ENCODE measurements at regions not wholly inside any gene's neighbourhood (a gene's known extent, or its start where the extent isn't known, plus 50 kb on each side); places are given as distances from the start of the nearest gene placed in this dataset.

DNA sequence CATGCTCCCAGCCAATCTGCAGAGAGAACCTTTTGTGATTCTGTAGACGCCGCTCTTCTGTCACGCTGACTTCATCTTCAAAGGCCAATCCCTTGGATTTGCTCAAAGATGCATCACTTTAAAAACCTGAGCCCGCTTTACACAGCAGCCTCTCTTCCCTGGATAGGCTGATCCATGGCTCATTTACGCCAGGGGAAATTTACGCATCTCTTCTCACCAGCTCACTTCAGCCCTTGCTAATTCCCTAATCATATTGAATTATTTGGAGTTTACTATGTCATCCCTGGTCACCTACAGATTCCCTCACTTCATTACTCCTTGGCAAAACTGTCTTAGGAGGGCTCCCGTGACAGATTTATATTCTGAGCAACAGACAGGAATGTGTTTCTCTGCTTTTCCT, 256.2 kb downstream of the EN1 start:
- DNase-seq (ENCODE audit: low read depth in 4 of 6, low spot score in 6 of 6) = peak in 1 of 6 donors; percentile 48
- Histone ChIP-seq H3K4me3 (ENCODE audit: low read depth, low read length) (no peak overlapping the region), H3K36me3 (ENCODE audit: control insufficient read depth, insufficient read depth, low read length) (no peaks in the 10 kb centered on the region), H3K27ac (ENCODE audit: low read depth, low read length) (no peak overlapping the region), H3K27me3 (ENCODE audit: control insufficient read depth, insufficient read depth, low read length) (no peaks in the 10 kb centered on the region), H3K9me3 (ENCODE audit: control insufficient read depth, insufficient read depth, low read length) (no peaks in the 10 kb centered on the region), H3K4me1 (ENCODE audit: control insufficient read depth, insufficient read depth, low read length) (no peaks in the 10 kb centered on the region)
- WGBS (ENCODE audit: insufficient coverage) = 88% methylated on average over 6 of the region's 7 CpGs

DNA sequence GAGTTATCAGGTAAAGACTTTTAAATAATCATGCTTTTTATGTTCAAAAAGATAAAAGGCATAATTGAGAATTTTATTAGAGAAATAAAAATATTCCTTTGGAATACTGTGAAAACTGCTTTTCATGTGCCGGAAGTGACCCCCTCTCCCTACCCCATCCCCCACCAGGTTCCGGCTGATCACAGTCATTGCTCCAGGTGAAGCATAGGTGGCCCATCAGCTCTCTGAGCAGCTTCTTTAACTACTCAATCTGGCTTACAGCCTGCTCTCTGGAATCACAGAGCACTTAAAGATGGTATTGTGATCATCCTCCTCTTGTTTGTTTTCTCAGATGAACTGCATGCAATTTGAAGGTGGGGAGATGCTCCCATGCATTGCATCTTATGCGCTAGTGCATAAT, 257.7 kb downstream of the EN1 start:
- Histone ChIP-seq H3K4me3 (ENCODE audit: low read depth, low read length) (no peak overlapping the region), H3K27me3 (ENCODE audit: control insufficient read depth, insufficient read depth, low read length) (no peaks in the 10 kb centered on the region), H3K27ac (ENCODE audit: low read depth, low read length) (no peak overlapping the region), H3K4me1 (ENCODE audit: control insufficient read depth, insufficient read depth, low read length) (no peaks in the 10 kb centered on the region), H3K36me3 (ENCODE audit: control insufficient read depth, insufficient read depth, low read length) (no peaks in the 10 kb centered on the region), H3K9me3 (ENCODE audit: control insufficient read depth, insufficient read depth, low read length) (no peaks in the 10 kb centered on the region)
- WGBS (ENCODE audit: insufficient coverage) = 83% methylated on average over 1 of the region's 3 CpGs
- DNase-seq (ENCODE audit: low read depth in 4 of 6, low spot score in 6 of 6) = peak in 1 of 6 donors; percentile 4

DNA sequence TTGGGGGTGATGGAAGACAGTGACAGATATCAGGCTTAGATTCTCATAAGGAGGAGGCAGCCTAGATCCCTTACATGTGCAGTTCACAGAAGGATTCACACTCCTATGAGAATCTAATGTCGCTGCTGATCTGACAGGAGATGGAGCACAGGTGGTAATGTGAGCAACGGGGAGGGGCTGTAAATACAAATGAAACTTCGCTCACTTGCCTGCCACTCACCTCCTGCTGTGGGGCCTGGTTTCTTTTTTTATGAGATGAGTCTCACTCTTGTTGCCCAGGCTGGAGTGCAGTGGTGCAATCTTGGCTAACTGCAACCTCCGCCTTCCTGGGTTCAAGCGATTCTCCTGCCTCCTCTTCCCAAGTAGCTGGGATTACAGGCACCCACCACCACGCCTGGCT, 258.6 kb downstream of the EN1 start:
- H3K9me3 ChIP-seq (ENCODE audit: control insufficient read depth, insufficient read depth, low read length) = no peaks in the 10 kb centered on the region
- no peak for DNase-seq (ENCODE audit: low read depth in 4 of 6, low spot score in 6 of 6)
- WGBS (ENCODE audit: insufficient coverage) = 96% methylated on average over 4 of the region's 6 CpGs
- H3K4me3 ChIP-seq (ENCODE audit: low read depth, low read length) = no peak overlapping the region
- no peaks in the 10 kb centered on the region for H3K36me3 ChIP-seq (ENCODE audit: control insufficient read depth, insufficient read depth, low read length)
- no peaks in the 10 kb centered on the region for H3K4me1 ChIP-seq (ENCODE audit: control insufficient read depth, insufficient read depth, low read length)
- H3K27ac ChIP-seq (ENCODE audit: low read depth, low read length) = no peak overlapping the region
- H3K27me3 ChIP-seq (ENCODE audit: control insufficient read depth, insufficient read depth, low read length) = no peaks in the 10 kb centered on the region

DNA sequence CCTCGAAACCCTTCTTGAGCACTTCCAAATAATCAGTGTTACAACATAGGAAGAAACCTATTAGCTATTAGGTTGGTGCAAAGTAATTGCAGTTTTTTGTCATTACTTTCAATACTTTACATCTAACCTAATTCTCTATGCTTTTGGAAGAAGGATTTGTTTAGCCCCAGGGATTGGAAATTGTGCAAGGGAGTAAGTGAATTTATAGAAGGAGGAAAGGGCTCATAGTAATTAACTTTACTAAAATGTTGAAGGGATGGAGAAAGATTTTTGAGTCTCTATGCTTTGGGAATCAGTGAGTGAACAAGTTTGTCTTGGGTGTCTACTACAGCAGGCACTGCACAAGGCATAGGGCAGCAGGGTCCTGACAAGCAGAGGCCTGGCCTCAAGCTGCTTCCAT, 261.1 kb downstream of the EN1 start:
- Histone ChIP-seq H3K36me3 (ENCODE audit: control insufficient read depth, insufficient read depth, low read length) (no peaks in the 10 kb centered on the region), H3K4me3 (ENCODE audit: low read depth, low read length) (no peak overlapping the region), H3K27me3 (ENCODE audit: control insufficient read depth, insufficient read depth, low read length) (no peaks in the 10 kb centered on the region), H3K9me3 (ENCODE audit: control insufficient read depth, insufficient read depth, low read length) (no peaks in the 10 kb centered on the region), H3K4me1 (ENCODE audit: control insufficient read depth, insufficient read depth, low read length) (no peaks in the 10 kb centered on the region), H3K27ac (ENCODE audit: low read depth, low read length) (no peak overlapping the region)
- DNase-seq (ENCODE audit: low read depth in 4 of 6, low spot score in 6 of 6) = no peak
- no CpG with 5 or more reads among the region's 1 CpG for WGBS (ENCODE audit: insufficient coverage)

DNA sequence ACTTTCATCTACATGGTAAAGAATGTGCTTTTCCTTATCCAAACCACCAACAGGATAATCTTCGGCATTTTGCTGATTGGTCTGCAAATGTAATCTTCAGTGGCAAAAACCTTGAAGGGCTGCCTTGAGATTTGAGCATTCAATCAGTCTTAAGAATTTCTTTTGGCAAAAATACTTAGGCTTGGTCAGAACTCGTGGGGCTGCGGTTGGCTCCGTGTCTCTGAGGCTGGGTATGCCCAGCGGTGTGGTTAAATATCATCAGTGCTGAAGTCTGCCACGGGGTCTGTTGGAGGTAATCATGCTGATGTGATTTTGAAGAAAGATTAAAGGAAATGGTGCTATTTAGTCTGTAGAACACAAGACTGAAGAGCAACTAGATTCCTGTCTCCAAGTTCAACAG, 262.6 kb downstream of the EN1 start:
- no peaks in the 10 kb centered on the region for H3K36me3 ChIP-seq (ENCODE audit: control insufficient read depth, insufficient read depth, low read length)
- no peak overlapping the region for H3K4me3 ChIP-seq (ENCODE audit: low read depth, low read length)
- no peak for DNase-seq (ENCODE audit: low read depth in 4 of 6, low spot score in 6 of 6)
- H3K4me1 ChIP-seq (ENCODE audit: control insufficient read depth, insufficient read depth, low read length) = no peaks in the 10 kb centered on the region
- WGBS (ENCODE audit: insufficient coverage) = 80% methylated on average over 6 of the region's 6 CpGs
- H3K9me3 ChIP-seq (ENCODE audit: control insufficient read depth, insufficient read depth, low read length) = no peaks in the 10 kb centered on the region
- no peaks in the 10 kb centered on the region for H3K27me3 ChIP-seq (ENCODE audit: control insufficient read depth, insufficient read depth, low read length)
- no peak overlapping the region for H3K27ac ChIP-seq (ENCODE audit: low read depth, low read length)

DNA sequence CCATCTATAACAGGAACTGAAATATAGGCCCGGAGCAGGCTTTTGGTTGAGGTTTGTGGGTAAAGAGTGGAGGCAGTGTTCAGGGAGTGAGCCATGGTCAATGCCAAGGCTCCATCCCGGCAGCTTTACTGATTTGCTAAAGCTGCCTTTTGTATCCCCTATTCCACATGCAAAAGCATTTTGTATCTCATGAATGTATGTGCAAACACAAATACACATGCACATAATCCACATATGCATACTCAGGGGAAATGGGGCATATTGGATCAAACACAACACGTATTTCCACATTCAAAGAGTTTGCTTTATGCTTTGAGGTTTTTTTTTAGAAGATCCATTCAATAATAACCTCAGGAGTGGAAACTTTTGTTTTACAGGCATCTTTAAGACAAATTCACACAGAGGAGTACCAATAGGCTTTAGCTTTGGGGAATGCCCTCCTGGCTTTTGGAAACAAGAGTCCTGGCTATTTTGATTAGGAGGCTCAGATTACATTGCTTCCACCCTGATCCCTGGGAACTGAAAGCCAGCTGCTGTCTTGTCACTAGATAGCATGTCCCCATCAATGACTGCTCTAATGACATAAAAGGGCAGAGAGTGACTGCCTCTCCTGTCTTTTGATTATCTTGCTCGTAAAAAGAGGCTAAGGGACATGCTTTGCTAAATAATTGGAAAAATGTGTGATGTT, 263.2 kb downstream of the EN1 start:
- DNase-seq (ENCODE audit: low read depth in 4 of 6, low spot score in 6 of 6) = no peak
- WGBS (ENCODE audit: insufficient coverage) = no CpG with 5 or more reads among the region's 4 CpGs
- no peaks in the 10 kb centered on the region for H3K36me3 ChIP-seq (ENCODE audit: control insufficient read depth, insufficient read depth, low read length)
- H3K9me3 ChIP-seq (ENCODE audit: control insufficient read depth, insufficient read depth, low read length) = no peaks in the 10 kb centered on the region
- no peaks in the 10 kb centered on the region for H3K27me3 ChIP-seq (ENCODE audit: control insufficient read depth, insufficient read depth, low read length)
- no peaks in the 10 kb centered on the region for H3K4me1 ChIP-seq (ENCODE audit: control insufficient read depth, insufficient read depth, low read length)
- H3K27ac ChIP-seq (ENCODE audit: low read depth, low read length) = no peak overlapping the region
- no peak overlapping the region for H3K4me3 ChIP-seq (ENCODE audit: low read depth, low read length)

DNA sequence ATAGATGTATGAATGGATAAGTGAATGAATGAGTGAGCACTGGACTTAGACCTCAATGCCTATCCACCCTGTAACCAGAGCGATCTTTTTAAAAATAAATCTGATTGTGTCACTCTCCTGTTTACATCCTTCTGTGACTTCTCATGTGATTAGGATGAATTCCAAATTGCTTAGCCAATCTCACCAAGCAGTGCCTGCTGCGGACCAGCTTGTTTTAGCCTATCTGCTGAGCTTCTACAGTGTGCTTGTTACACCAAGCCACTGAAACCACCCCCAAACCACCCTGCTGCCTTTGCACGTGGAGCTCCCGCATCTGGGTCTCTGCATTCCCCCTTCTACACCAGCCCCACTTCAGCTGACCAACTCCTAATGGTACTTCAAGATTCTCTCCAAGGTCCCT, 265.4 kb downstream of the EN1 start:
- 94% methylated on average over 3 of the region's 4 CpGs for WGBS (ENCODE audit: insufficient coverage)
- no peak overlapping the region for H3K27ac ChIP-seq (ENCODE audit: low read depth, low read length)
- DNase-seq (ENCODE audit: low read depth in 4 of 6, low spot score in 6 of 6) = no peak
- H3K9me3 ChIP-seq (ENCODE audit: control insufficient read depth, insufficient read depth, low read length) = no peaks in the 10 kb centered on the region
- H3K4me1 ChIP-seq (ENCODE audit: control insufficient read depth, insufficient read depth, low read length) = no peaks in the 10 kb centered on the region
- no peaks in the 10 kb centered on the region for H3K27me3 ChIP-seq (ENCODE audit: control insufficient read depth, insufficient read depth, low read length)
- no peaks in the 10 kb centered on the region for H3K36me3 ChIP-seq (ENCODE audit: control insufficient read depth, insufficient read depth, low read length)
- H3K4me3 ChIP-seq (ENCODE audit: low read depth, low read length) = no peak overlapping the region

DNA sequence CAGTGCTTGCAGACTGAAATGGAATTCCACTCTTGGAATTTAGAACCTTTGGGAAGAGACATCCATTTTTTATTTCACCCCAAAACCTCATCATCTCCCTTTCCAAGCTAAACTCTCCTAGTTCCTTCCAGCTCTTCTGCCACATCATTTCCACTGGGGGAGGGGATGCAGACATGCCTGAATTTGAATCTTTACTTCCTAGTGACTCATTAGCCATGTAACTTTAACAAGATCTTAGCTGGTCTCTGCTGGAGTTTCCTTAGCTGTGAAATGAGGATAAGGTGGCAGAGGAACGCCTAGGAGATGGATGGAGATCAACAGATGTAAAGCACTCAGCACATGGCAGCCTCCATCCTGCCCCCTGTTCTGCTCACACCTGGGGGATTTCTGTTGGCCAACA, 266.8 kb downstream of the EN1 start:
- Histone ChIP-seq H3K27me3 (ENCODE audit: control insufficient read depth, insufficient read depth, low read length) (no peaks in the 10 kb centered on the region), H3K4me3 (ENCODE audit: low read depth, low read length) (no peak overlapping the region), H3K9me3 (ENCODE audit: control insufficient read depth, insufficient read depth, low read length) (no peaks in the 10 kb centered on the region), H3K4me1 (ENCODE audit: control insufficient read depth, insufficient read depth, low read length) (no peaks in the 10 kb centered on the region), H3K36me3 (ENCODE audit: control insufficient read depth, insufficient read depth, low read length) (no peaks in the 10 kb centered on the region), H3K27ac (ENCODE audit: low read depth, low read length) (no peak overlapping the region)
- WGBS (ENCODE audit: insufficient coverage) = 100% methylated on average over 1 of the region's 1 CpG
- DNase-seq (ENCODE audit: low read depth in 4 of 6, low spot score in 6 of 6) = no peak

DNA sequence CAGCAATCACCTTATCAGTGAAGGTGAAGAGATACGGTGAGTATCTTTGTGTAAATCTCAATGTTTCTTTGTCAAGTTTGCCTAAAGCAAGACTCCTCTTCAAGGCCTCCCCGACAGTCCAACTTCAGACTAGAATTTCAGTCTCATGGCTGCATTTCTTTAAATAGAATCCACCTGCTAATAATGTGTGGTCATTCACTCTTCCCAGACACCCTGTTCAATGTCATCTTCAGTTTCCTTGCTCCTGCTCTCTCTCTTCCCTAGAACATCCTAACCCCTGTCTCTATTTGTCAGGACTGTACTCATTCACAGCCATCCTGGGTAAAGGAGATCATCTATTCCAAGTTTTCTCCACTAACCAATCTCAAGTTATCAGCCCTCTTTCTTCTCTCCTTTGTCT, 267.3 kb downstream of the EN1 start:
- 91% methylated on average over 1 of the region's 2 CpGs for WGBS (ENCODE audit: insufficient coverage)
- no peak for DNase-seq (ENCODE audit: low read depth in 4 of 6, low spot score in 6 of 6)
- Histone ChIP-seq H3K27ac (ENCODE audit: low read depth, low read length) (no peak overlapping the region), H3K27me3 (ENCODE audit: control insufficient read depth, insufficient read depth, low read length) (no peaks in the 10 kb centered on the region), H3K9me3 (ENCODE audit: control insufficient read depth, insufficient read depth, low read length) (no peaks in the 10 kb centered on the region), H3K4me3 (ENCODE audit: low read depth, low read length) (no peak overlapping the region), H3K36me3 (ENCODE audit: control insufficient read depth, insufficient read depth, low read length) (no peaks in the 10 kb centered on the region), H3K4me1 (ENCODE audit: control insufficient read depth, insufficient read depth, low read length) (no peaks in the 10 kb centered on the region)

DNA sequence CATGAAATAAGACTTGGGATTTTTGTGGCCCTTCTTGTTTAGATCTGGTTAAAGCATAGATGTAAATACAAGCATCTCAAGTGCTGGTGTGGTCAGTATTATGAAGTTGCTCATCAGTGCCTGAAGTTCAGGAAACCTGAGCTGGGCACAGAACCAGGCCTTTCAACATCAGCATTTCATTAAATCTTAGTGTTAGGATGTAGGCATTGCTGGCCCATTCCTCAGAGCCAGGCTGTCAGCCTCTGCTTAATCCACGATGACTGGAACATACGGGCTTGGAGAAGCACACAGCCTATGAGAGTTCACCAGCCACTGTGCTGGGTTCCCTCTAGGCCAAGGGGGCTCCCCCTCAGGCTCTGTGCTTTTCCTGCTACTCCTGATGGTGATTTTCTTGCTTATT, 270.2 kb downstream of the EN1 start:
- no peaks in the 10 kb centered on the region for H3K9me3 ChIP-seq (ENCODE audit: control insufficient read depth, insufficient read depth, low read length)
- no peak overlapping the region for H3K4me3 ChIP-seq (ENCODE audit: low read depth, low read length)
- no peak for DNase-seq (ENCODE audit: low read depth in 4 of 6, low spot score in 6 of 6)
- no peaks in the 10 kb centered on the region for H3K4me1 ChIP-seq (ENCODE audit: control insufficient read depth, insufficient read depth, low read length)
- no peaks in the 10 kb centered on the region for H3K36me3 ChIP-seq (ENCODE audit: control insufficient read depth, insufficient read depth, low read length)
- WGBS (ENCODE audit: insufficient coverage) = 92% methylated on average over 2 of the region's 2 CpGs
- no peaks in the 10 kb centered on the region for H3K27me3 ChIP-seq (ENCODE audit: control insufficient read depth, insufficient read depth, low read length)
- H3K27ac ChIP-seq (ENCODE audit: low read depth, low read length) = no peak overlapping the region
